ENCODE measurements at regions not wholly inside any gene's neighbourhood (a gene's known extent, or its start where the extent isn't known, plus 50 kb on each side); places are given as distances from the start of the nearest gene placed in this dataset.

- no peak overlapping the region for H3K4me3 ChIP-seq (ENCODE audit: low read depth, low read length)
- H3K9ac ChIP-seq = no peak overlapping the region
- no peak overlapping the region for H3K4me2 ChIP-seq (ENCODE audit: low read length)
- no peaks in the 10 kb centered on the region for H3K79me2 ChIP-seq
- TF ChIP-seq CTCF (IDR thresholded peaks at IDR 0.05) = no peak
- no peaks in the 10 kb centered on the region for H3K4me1 ChIP-seq
- H3K27me3 ChIP-seq (ENCODE audit: control insufficient read depth, insufficient read depth, low read length) = no peaks in the 10 kb centered on the region
- no peak overlapping the region for H2AFZ ChIP-seq
- no peaks in the 10 kb centered on the region for H3K9me3 ChIP-seq (ENCODE audit: control insufficient read depth, low read length)
- no peaks in the 10 kb centered on the region for H3K36me3 ChIP-seq (ENCODE audit: control insufficient read depth, insufficient read depth, low read length)
- no peak overlapping the region for H3K27ac ChIP-seq
Measured at GRCh38 chr2:105517814-105518705, 119.2 kb upstream of the FHL2 start.

GRCh38 chr2:105515581-105516415 lies 116.9 kb upstream of the FHL2 start:
- Histone ChIP-seq H3K36me3 (ENCODE audit: control insufficient read depth, insufficient read depth, low read length) (no peaks in the 10 kb centered on the region), H3K4me2 (ENCODE audit: low read length) (no peak overlapping the region), H3K27me3 (ENCODE audit: control insufficient read depth, insufficient read depth, low read length) (no peaks in the 10 kb centered on the region), H3K9ac (no peak overlapping the region), H3K27ac (no peak overlapping the region), H3K79me2 (no peaks in the 10 kb centered on the region), H3K4me1 (no peaks in the 10 kb centered on the region), H3K9me3 (ENCODE audit: control insufficient read depth, low read length) (no peaks in the 10 kb centered on the region), H3K4me3 (ENCODE audit: low read depth, low read length) (no peak overlapping the region), H2AFZ (no peak overlapping the region)
- no peak for TF ChIP-seq CTCF (IDR thresholded peaks at IDR 0.05)

DNA sequence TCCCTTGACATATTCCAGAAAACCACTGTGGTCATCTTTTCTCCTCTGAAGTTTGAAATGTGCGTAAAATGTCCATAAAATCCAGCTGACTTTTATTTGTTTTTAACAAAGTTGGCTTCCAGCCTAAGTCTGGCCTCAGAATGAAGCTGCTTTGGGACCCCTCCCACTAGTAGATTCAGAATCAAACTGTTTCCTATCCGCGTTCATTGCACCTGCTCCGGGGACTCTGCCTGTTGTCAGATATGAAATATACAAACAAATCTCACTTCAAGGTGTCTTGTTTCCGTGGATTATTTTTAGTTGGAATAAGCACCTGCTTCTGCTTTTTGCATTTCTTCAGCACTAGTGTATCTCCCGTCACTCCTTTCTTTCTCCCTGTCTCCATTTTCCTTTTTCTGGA lies 115.7 kb upstream of the FHL2 start:
- H3K36me3 ChIP-seq (ENCODE audit: control insufficient read depth, insufficient read depth, low read length) = no peaks in the 10 kb centered on the region
- TF ChIP-seq CTCF (IDR thresholded peaks at IDR 0.05) = no peak
- no peaks in the 10 kb centered on the region for H3K9me3 ChIP-seq (ENCODE audit: control insufficient read depth, low read length)

GRCh38 chr2:105510761-105511528 lies 112.1 kb upstream of the FHL2 start:
- H3K4me2 ChIP-seq (ENCODE audit: low read length) = no peak overlapping the region
- H3K79me2 ChIP-seq = no peaks in the 10 kb centered on the region
- H3K4me3 ChIP-seq (ENCODE audit: low read depth, low read length) = no peak overlapping the region
- H3K9ac ChIP-seq = no peak overlapping the region
- no peaks in the 10 kb centered on the region for H3K36me3 ChIP-seq (ENCODE audit: control insufficient read depth, insufficient read depth, low read length)
- no peak overlapping the region for H2AFZ ChIP-seq
- H3K4me1 ChIP-seq = no peaks in the 10 kb centered on the region
- no peak overlapping the region for H3K27ac ChIP-seq
- no peak for TF ChIP-seq CTCF (IDR thresholded peaks at IDR 0.05)
- no peaks in the 10 kb centered on the region for H3K27me3 ChIP-seq (ENCODE audit: control insufficient read depth, insufficient read depth, low read length)
- no peaks in the 10 kb centered on the region for H3K9me3 ChIP-seq (ENCODE audit: control insufficient read depth, low read length)

More for the DNA sequence above, 115.7 kb upstream of the FHL2 start:
- Histone ChIP-seq H3K79me2 (no peaks in the 10 kb centered on the region), H3K27ac (no peak overlapping the region), H3K27me3 (ENCODE audit: control insufficient read depth, insufficient read depth, low read length) (no peaks in the 10 kb centered on the region), H2AFZ (no peak overlapping the region), H3K4me2 (ENCODE audit: low read length) (no peak overlapping the region), H3K4me1 (no peaks in the 10 kb centered on the region), H3K4me3 (ENCODE audit: low read depth, low read length) (no peak overlapping the region), H3K9ac (no peak overlapping the region)
